ENCODE measurements at regions not wholly inside any gene's neighbourhood (a gene's known extent, or its start where the extent isn't known, plus 50 kb on each side); places are given as distances from the start of the nearest gene placed in this dataset.

DNA sequence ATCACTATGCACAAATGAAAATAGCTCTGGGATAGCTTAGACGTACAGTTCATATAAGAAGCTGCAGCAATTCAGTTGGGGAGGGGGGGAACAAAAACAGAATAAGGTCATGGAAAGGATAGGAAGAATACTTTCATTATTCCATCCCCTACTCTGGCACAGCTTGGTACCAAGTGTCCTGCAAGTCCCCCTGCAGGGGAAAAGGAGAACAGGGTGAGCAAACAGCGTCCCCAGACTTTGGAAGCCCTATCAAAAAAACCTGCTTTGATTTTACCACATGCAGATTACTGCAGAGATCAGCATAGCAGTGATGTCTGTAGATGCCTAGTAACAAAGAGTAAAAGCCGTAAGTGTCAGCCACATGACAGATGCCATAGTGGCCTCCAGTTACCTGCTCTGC lies 209.4 kb upstream of the NEIL3 start:
- TF ChIP-seq GATA2 (IDR thresholded peaks at IDR 0.05; ENCODE audit: low read depth, low read length) (no peak), GATA3 (IDR thresholded peaks at IDR 0.05; ENCODE audit: low read depth, low read length) (no peak)
